ENCODE measurements at regions not wholly inside any gene's neighbourhood (a gene's known extent, or its start where the extent isn't known, plus 50 kb on each side); places are given as distances from the start of the nearest gene placed in this dataset.

GRCh38 chr19:28606269-28607032 is 606.5 kb downstream of the UQCRFS1 start:
- Histone ChIP-seq H3K27me3 (no peaks in the 10 kb centered on the region), H3K27ac (no peak overlapping the region), H3K4me1 (ENCODE audit: insufficient read depth) (no peaks in the 10 kb centered on the region), H3K4me3 (no peak overlapping the region), H3K9me3 (no peaks in the 10 kb centered on the region), H3K36me3 (no peaks in the 10 kb centered on the region)
- WGBS, 3 donors: 86 to 90% (median 87%) methylated on average over 14 of the region's 14 CpGs
- TF ChIP-seq EP300 (IDR thresholded peaks at IDR 0.05) (no peak), CTCF (IDR thresholded peaks at IDR 0.05) (no peak), POLR2A (IDR thresholded peaks at IDR 0.05) (no peak)
- DNase-seq: no peak
- intact Hi-C loops (cut with DNase I): no loop called here

GRCh38 chr19:28605501-28606268 is 607.3 kb downstream of the UQCRFS1 start:
- Histone ChIP-seq H3K36me3 (no peaks in the 10 kb centered on the region), H3K9me3 (no peaks in the 10 kb centered on the region), H3K4me3 (no peak overlapping the region), H3K27me3 (no peaks in the 10 kb centered on the region), H3K27ac (no peak overlapping the region), H3K4me1 (ENCODE audit: insufficient read depth) (no peaks in the 10 kb centered on the region)
- intact Hi-C loops (cut with DNase I): no loop called here
- 44 to 61% (median 50%) methylated on average over 8 of the region's 8 CpGs for WGBS, 3 donors
- DNase-seq: no peak
- TF ChIP-seq EP300 (IDR thresholded peaks at IDR 0.05): no peak
- TF ChIP-seq CTCF (IDR thresholded peaks at IDR 0.05): no peak
- TF ChIP-seq POLR2A (IDR thresholded peaks at IDR 0.05): no peak

GRCh38 chr19:28603453-28603852 is 609.5 kb downstream of the UQCRFS1 start:
- no peak for TF ChIP-seq CTCF (IDR thresholded peaks at IDR 0.05)
- TF ChIP-seq POLR2A (IDR thresholded peaks at IDR 0.05): no peak
- TF ChIP-seq EP300 (IDR thresholded peaks at IDR 0.05): no peak
- H3K36me3 ChIP-seq: no peaks in the 10 kb centered on the region
- WGBS, 3 donors: 88 to 94% (median 88%) methylated on average over 2 of the region's 2 CpGs
- DNase-seq: no peak
- no peaks in the 10 kb centered on the region for H3K27me3 ChIP-seq
- no peak overlapping the region for H3K27ac ChIP-seq
- H3K9me3 ChIP-seq: no peaks in the 10 kb centered on the region
- intact Hi-C loops (cut with DNase I): no loop called here
- no peaks in the 10 kb centered on the region for H3K4me1 ChIP-seq (ENCODE audit: insufficient read depth)
- H3K4me3 ChIP-seq: no peak overlapping the region

GRCh38 chr19:28602675-28603298 is 610.2 kb downstream of the UQCRFS1 start:
- Histone ChIP-seq H3K36me3 (no peaks in the 10 kb centered on the region), H3K9me3 (no peaks in the 10 kb centered on the region), H3K27ac (no peak overlapping the region), H3K4me3 (no peak overlapping the region), H3K27me3 (no peaks in the 10 kb centered on the region), H3K4me1 (ENCODE audit: insufficient read depth) (no peaks in the 10 kb centered on the region)
- TF ChIP-seq EP300 (IDR thresholded peaks at IDR 0.05) (no peak), POLR2A (IDR thresholded peaks at IDR 0.05) (no peak), CTCF (IDR thresholded peaks at IDR 0.05) (no peak)
- no peak for DNase-seq
- WGBS, 3 donors: 61 to 71% (median 69%) methylated on average over 9 of the region's 9 CpGs
- intact Hi-C loops (cut with DNase I): no loop called here
